Thyroid gland (tissue), 4 donors: ENCODE measurements at regions not wholly inside any gene's neighbourhood (a gene's known extent, or its start where the extent isn't known, plus 50 kb on each side); places are given as distances from the start of the nearest gene placed in this dataset.

Experiments used
- DNase-seq, 2 donors: peaks; one replicate each; pipeline ENCODE4 v3.0.0-alpha.2; 2019
- H3K27ac ChIP-seq, 3 donors: fragments of 200-600 bp; sonication (generic); 1 replicate in 2 of 3; 2 replicates in 1 of 3; pipeline ENCODE4 v1.5.1; 2016 to 2019; ENCODE audit warnings: mild to moderate bottlenecking in 1 of 3, moderate library complexity in 1 of 3
- H3K27me3 ChIP-seq: fragments of 200-600 bp; sonication (generic); one replicate; pipeline ENCODE4 v1.5.1; 2019
- H3K36me3 ChIP-seq, 2 donors: fragments of 200-600 bp; sonication (generic); one replicate each; pipeline ENCODE4 v1.5.1; 2016 to 2019
- H3K4me1 ChIP-seq, 2 donors: fragments of 200-600 bp; sonication (generic); one replicate each; pipeline ENCODE4 v1.5.1; 2017 to 2019
- H3K4me3 ChIP-seq, 3 donors: fragments of 200-600 bp; sonication (generic); replicated peaks in 1 of 3; 1 replicate in 2 of 3; 2 replicates in 1 of 3; pipeline ENCODE4 v1.5.1; 2016; ENCODE audit warnings: mild to moderate bottlenecking in 1 of 3
- H3K9me3 ChIP-seq: fragments of 200-600 bp; sonication (generic); one replicate; pipeline ENCODE4 v1.5.1; 2017
- CTCF ChIP-seq, 6 experiments: fragments of 200-600 bp in 3 of 6; fragments of 450-650 bp in 3 of 6; sonication (generic) in 3 of 6; IDR thresholded peaks; one replicate each; pipeline ENCODE4 v1.5.1; 2016 to 2019; ENCODE audit warnings: antibody characterized with exemption in 6 of 6, mild to moderate bottlenecking in 2 of 6, inconsistent platforms in 1 of 6, moderate library complexity in 1 of 6
- POLR2A ChIP-seq, 2 donors: fragments of 450-650 bp; IDR thresholded peaks; one replicate each; pipeline ENCODE4 v1.6.1; 2017; ENCODE audit warnings: antibody characterized with exemption in 2 of 2, mild to moderate bottlenecking in 2 of 2, moderate library complexity in 1 of 2
- WGBS, 2 donors: methylation state at CpG; one replicate each; pipeline ENCODE4 v1.1.5; 2017; 5-methylcytosine and 5-hydroxymethylcytosine counted together
- intact Hi-C: fragments of 100-400 bp; cut with DNase I; formaldehyde crosslinking; loops from one replicate; pipeline ENCODE4 v1.15.1; 2023

GRCh38 chr4:28523681-28524190 is 1663.1 kb downstream of the STIM2 start:
- Histone ChIP-seq H3K27me3 (no peaks in the 10 kb centered on the region), H3K4me1 (no peaks in the 10 kb centered on the region), H3K36me3 (no peaks in the 10 kb centered on the region), H3K9me3 (no peaks in the 10 kb centered on the region), H3K27ac (no peak overlapping the region), H3K4me3 (no peak overlapping the region)
- no peak for DNase-seq
- 85 to 88% methylated on average over 3 of the region's 3 CpGs for WGBS, 2 donors
- intact Hi-C loops: no loop called here
- no peak for TF ChIP-seq CTCF (IDR thresholded peaks at IDR 0.05)
- no peak for TF ChIP-seq POLR2A (IDR thresholded peaks at IDR 0.05)

GRCh38 chr4:28536124-28536523 is 1675.5 kb downstream of the STIM2 start:
- TF ChIP-seq CTCF (IDR thresholded peaks at IDR 0.05): no peak
- no peak for TF ChIP-seq POLR2A (IDR thresholded peaks at IDR 0.05)
- no peaks in the 10 kb centered on the region for H3K27me3 ChIP-seq
- 82 to 90% methylated on average over 2 of the region's 2 CpGs for WGBS, 2 donors
- intact Hi-C loops: no loop called here
- H3K27ac ChIP-seq: no peak overlapping the region
- no peaks in the 10 kb centered on the region for H3K4me1 ChIP-seq
- no peak overlapping the region for H3K4me3 ChIP-seq
- DNase-seq: no peak
- no peaks in the 10 kb centered on the region for H3K9me3 ChIP-seq
- H3K36me3 ChIP-seq: no peaks in the 10 kb centered on the region

GRCh38 chr4:28545986-28546385 is 1685.3 kb downstream of the STIM2 start:
- Histone ChIP-seq H3K27ac (no peak overlapping the region), H3K9me3 (no peaks in the 10 kb centered on the region), H3K4me1 (no peaks in the 10 kb centered on the region), H3K36me3 (no peaks in the 10 kb centered on the region), H3K27me3 (no peaks in the 10 kb centered on the region), H3K4me3 (no peak overlapping the region)
- DNase-seq: no peak
- intact Hi-C loops: no loop called here
- WGBS, 2 donors: 71 to 82% methylated on average over 1 of the region's 1 CpG
- TF ChIP-seq POLR2A (IDR thresholded peaks at IDR 0.05) (no peak), CTCF (IDR thresholded peaks at IDR 0.05) (no peak)

- no peaks in the 10 kb centered on the region for H3K36me3 ChIP-seq
- 81 to 88% methylated on average over 3 of the region's 3 CpGs for WGBS, 2 donors
- TF ChIP-seq POLR2A (IDR thresholded peaks at IDR 0.05) (no peak), CTCF (IDR thresholded peaks at IDR 0.05) (no peak)
- intact Hi-C loops: no loop called here
- H3K4me3 ChIP-seq: no peak overlapping the region
- no peak for DNase-seq
- no peaks in the 10 kb centered on the region for H3K4me1 ChIP-seq
- H3K9me3 ChIP-seq: no peaks in the 10 kb centered on the region
- no peak overlapping the region for H3K27ac ChIP-seq
- no peaks in the 10 kb centered on the region for H3K27me3 ChIP-seq
Observed at GRCh38 chr4:28548136-28548535, 1687.5 kb downstream of the STIM2 start.

- H3K9me3 ChIP-seq: no peaks in the 10 kb centered on the region
- no peaks in the 10 kb centered on the region for H3K36me3 ChIP-seq
- no peaks in the 10 kb centered on the region for H3K4me1 ChIP-seq
- H3K27me3 ChIP-seq: no peaks in the 10 kb centered on the region
- DNase-seq: no peak
- intact Hi-C loops: no loop called here
- 34 to 43% methylated on average over 6 of the region's 6 CpGs for WGBS, 2 donors
- no peak overlapping the region for H3K4me3 ChIP-seq
- H3K27ac ChIP-seq: no peak overlapping the region
- no peak for TF ChIP-seq POLR2A (IDR thresholded peaks at IDR 0.05)
Observed at GRCh38 chr4:28548594-28548993, 1688.0 kb downstream of the STIM2 start.

- WGBS, 2 donors: 74 to 85% methylated on average over 2 of the region's 2 CpGs
- no peaks in the 10 kb centered on the region for H3K9me3 ChIP-seq
- no peak overlapping the region for H3K27ac ChIP-seq
- no peak for TF ChIP-seq POLR2A (IDR thresholded peaks at IDR 0.05)
- no peaks in the 10 kb centered on the region for H3K27me3 ChIP-seq
- no peak overlapping the region for H3K4me3 ChIP-seq
- no peak for DNase-seq
- no peaks in the 10 kb centered on the region for H3K36me3 ChIP-seq
- no peaks in the 10 kb centered on the region for H3K4me1 ChIP-seq
- intact Hi-C loops: no loop called here
Observed at GRCh38 chr4:28555866-28556265, 1695.2 kb downstream of the STIM2 start.
